Skin of body (tissue), 1 donor: ENCODE measurements at regions not wholly inside any gene's neighbourhood (a gene's known extent, or its start where the extent isn't known, plus 50 kb on each side); places are given as distances from the start of the nearest gene placed in this dataset.

Experiments used
- DNase-seq: peaks from one replicate; lab custom pipeline; 2025; lab: John Stamatoyannopoulos, UW

DNA sequence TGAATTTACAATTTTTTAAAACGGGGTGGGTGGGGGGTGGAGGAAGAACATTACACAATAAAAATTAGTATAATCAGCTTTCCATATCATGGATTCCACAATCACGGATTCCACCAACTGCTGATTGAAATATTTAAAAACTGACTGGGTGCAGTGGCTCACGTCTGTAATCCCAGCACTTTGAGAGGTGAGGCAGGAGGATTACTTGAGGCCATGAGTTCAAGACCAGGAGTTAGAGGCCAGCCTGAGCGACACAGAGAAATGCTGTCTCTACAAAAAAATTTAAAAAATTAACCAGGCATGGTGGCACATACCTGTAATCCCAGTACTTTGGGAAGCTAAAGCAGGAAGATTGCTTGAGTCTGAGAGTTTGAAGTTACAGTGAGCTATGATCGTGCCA lies 254.7 kb downstream of the ATG4C start:
- no peak for DNase-seq

DNA sequence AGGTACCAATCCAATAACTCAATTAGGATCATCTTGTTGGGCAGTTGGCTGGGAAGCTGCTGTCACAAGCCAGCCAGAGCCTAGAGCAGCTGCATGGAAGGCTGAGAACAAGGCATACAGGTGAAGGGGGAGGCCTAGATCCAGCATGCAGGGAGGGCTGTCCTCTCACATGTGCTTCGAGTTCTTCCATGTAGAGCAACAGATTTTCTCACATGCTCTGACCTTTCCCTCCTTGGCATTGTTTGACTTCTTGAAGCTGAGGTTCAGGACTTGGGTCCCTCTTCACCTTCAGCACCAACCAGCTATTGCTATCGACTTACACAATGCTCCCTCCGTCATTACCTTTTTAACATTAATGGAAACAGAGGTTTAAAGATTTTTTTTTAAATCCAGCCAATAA lies 257.7 kb downstream of the ATG4C start:
- DNase-seq: no peak

DNA sequence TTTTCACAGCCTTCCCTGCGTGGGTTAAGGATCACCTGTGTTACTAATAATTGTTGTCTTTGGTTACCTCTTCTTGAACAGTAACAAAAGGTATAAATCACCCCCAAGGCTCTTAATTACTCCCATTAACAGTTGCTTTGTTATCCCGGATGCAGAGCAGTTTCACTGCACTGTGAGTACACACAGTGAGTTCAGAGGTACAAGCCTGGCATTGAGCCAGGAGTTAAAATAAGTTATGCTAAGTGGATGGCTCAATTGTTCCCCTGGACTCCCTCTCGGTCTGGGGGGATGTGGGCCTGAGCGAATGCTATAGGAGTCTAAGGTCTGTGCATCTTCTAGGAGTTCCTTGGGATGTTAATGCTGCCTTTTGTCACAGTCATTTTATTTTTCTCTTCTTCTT lies 258.3 kb downstream of the ATG4C start:
- DNase-seq: no peak

DNA sequence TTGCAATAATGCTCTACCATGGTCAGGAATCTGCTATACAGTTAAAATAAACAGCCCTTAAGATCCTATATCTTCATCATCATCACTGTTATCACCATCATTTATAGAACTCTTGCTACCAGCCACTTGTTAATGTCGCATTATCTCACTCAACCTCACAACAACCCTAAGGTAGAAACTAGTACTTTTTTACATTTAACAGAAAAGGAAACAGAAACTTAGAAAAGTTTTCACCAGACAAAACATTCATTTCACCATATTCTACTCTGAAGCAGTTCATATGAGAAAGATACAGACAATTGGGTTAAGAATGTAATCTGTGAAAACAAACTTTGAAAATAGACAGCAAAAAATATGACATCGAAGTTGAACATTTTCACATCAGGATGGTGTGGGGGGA lies 262.6 kb downstream of the ATG4C start:
- DNase-seq: no peak

DNA sequence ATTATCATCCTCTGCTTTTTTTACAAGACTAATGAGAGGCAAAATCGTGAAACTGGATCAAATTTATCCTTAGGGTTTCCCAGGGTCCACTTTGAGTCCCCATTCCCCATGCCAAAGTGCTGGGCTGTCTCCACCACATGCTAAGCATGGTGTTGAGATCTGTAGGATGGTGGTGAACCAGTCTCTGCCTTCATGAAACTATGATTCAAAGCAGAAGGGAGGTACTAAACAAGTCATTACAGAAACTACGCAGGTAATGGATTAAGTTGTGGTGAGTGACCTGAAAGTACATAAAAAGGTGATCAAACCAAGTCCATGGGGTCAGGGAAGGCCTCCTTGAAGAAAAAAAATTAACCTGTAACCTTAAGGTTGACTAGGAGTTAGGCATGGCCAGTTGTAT lies 265.2 kb downstream of the ATG4C start:
- DNase-seq: no peak

DNA sequence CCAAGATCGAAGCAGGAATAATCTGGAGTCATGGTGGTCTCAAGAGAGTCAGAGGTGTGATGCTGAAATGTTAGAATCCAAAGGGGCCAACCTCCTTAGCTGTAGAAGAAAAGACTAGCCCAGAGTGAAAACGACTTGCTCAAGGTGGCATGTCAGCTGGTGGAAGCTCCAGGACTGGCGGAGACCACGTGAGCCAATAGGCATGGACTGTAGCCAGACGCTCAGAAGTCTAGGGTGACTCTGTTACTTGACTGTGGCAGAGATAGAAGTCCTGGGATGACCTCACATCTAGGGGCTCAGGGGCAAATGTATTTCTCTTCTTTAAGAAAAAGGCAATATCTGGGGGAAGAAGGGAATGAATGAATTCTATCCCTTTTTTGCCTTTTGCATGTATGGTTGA lies 267.4 kb downstream of the ATG4C start:
- DNase-seq: no peak

DNA sequence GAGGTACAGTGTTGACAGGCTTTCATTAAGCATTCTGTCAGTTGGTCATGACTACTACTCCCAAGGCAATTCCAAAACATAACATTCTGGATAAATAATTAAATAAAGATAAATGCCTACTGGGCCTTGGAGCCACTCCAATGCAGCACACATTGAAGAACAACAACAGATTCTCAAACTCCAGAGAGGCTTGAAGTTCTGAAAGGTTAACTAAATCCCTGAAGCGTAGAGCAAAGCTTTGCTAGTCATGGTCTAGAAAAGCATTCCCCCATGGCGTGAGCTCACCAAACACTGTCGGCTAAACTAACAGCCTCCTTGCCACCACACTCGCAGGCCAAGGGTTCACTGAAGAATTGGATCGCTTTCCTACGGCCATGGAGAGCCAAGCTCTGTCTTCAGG lies 268.0 kb downstream of the ATG4C start:
- no peak for DNase-seq

DNA sequence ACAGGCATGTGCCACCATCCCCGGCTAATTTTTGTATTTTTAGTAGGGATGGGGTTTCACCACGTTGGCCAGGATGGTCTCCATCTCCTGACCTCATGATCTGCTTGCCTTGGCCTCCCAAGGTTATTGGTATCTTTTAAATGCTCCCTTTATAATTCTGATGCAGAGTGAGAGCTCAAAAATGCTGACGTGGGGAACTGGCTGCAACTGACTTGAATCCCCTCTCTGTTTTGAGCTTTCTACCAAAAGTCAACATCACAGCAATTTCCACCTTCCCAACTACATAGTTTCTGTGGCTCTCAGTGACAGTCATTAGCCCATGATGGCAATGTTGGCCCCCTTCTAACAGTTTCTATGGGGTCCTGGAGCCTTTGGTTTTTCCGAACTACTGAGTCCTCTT lies 268.2 kb upstream of the FOXD3 start:
- DNase-seq: no peak

DNA sequence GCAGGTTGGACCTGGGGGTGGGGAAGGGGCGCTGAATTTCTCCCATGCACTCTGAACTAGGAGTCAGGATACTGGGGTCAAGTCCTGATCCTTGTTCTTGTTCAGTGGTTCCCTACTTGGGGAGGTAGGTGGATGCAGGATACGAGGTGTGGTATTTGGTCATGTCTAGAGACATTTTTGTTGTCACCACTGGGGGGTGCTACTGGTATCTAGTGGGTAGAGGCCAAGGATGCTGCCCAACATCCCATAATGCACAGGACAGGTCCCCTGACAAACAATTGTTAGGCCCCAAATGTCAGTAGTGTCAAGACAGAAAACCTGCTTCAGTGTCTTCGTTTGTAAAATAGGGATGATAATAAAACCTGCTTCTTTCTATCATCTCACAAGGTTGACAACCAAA lies 259.0 kb upstream of the FOXD3 start:
- no peak for DNase-seq

DNA sequence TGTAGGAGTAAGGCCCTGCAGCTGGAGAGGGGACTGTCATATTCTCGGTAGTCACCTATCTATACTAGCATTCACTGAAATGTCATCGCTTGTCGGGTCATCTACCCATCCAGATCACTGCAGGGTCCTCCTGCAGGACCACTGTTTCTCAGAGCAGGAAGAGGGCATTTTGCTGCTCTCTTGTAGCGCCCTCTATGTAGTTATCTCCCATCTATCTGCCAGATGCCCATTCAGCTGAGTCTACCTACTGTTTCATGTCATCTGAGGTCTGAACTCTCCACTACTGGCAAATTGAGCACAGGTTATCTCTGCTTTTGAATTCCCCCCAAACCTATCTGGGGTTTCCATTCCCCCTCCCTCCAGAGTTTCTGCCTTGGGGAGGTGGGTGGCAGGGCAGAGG lies 258.2 kb upstream of the FOXD3 start:
- DNase-seq: no peak

DNA sequence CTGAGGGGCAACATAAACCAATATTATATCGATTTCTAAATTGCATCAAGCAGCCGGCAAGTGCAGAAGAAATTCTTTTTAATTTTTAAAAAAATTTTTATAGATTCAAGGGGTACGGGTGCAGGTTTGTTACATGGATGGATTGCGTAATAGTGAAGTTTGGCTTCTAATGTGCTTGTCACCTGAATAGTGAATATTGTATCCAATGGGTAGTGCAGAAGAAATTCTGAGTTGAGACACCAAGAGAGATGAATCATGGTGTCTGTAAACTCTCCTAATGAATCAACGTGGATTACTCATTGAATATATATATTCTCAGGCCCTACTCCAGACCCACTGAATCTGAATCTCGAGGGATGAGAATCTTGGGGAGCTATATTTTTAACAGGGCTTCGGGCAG lies 253.7 kb upstream of the FOXD3 start:
- no peak for DNase-seq

DNA sequence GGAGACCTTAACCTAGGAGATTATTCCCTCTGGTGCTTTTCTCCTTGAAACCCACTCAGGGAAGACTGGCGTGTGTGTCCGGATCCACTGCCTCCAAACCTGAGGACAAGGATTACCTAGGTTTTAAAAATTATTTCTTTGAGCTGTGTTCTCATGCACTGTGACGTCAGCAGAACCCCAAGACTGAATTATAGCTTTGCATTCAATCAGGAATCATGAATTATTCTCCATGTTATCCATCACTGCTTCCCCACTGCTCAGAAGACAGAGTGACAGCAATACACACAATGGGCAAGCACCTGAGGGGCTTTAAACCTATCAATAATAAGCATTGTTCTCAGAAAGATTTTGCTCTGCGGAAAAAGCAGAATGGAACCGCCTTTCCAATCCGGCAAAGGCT lies 253.2 kb upstream of the FOXD3 start:
- DNase-seq: no peak

DNA sequence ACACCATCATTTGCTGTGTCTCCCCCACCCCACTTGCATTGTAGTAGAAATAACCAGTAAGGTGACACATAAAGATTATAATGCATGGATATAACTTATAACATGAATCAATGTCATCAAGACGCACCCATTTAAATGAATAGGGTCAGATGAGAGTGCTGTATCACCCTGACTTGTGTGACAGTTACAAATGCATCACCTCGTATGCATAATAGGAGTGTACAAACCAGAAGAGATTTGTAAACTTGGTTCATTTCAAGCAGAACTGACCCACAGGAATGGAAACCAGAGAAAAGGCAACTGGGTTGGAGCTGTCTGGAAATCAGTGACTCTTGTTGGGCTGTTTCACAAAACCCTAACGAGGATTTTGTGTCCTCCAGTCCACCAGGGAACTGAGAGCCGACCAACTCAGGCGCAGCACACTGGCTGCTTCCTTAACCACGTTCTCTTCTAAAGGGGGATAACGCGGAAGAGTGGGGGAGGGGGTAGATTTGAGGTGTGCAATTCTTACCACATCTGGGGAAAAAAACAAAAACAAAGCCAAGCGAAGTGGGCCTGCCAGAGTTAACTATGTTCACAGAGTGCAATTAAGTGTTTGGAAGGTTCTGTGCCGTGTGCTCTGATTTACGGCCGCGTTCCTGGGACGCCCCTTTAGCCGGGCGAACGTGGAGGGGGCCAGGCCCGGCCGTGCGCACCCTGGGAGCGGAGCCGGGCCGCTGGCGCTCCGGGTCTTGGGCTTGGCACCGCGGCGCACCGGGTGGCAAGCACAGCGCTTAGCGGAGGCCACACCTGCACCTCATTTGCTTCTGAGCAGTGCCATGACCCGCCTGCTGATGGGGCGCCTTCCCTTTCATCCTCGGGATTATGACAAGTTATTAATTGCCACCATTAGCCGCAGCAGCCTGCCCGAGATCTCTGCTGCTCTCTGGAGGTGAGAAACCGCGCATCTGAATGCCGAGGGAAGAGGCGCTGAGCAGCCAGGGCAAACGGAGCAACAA lies 248.8 kb upstream of the FOXD3 start:
- DNase-seq: no peak

DNA sequence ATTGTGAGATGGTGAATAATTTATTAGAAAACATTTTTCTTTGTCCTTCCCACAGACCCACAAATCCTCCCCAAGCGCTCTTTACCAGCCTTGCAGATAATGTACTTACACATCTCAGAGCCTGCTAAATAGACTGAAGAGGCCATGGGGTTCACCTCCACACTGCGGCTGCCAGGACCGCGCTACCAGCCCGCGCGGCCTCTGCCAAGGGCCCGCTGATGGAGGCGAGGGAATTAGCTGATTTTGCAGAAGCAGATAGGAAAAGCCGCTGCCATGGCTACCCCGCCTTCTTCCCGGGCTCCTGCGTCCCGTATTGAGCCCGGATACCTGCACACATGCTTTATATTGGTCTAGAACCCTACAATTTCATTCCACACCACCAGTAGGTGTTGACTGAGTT lies 248.0 kb upstream of the FOXD3 start:
- DNase-seq: no peak

DNA sequence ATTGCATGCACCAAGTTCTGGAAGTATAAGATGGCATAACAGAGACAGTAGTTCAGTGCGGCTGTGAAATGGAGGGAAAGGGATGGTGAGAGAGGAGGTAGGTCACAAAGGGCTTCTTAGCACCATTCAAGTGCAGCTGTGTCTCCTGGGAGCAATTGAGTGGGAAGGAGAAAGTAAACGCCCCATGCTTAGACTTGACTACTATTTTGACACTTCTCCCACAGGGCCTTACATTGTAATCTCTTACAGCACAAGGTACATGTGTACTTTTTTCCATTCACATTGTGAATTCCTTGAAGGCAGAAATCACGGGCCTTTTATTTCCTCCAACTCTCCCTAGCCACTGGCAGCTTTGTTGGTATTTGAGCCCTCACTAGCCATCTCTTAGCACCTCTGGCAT lies 239.6 kb upstream of the FOXD3 start:
- DNase-seq: no peak

DNA sequence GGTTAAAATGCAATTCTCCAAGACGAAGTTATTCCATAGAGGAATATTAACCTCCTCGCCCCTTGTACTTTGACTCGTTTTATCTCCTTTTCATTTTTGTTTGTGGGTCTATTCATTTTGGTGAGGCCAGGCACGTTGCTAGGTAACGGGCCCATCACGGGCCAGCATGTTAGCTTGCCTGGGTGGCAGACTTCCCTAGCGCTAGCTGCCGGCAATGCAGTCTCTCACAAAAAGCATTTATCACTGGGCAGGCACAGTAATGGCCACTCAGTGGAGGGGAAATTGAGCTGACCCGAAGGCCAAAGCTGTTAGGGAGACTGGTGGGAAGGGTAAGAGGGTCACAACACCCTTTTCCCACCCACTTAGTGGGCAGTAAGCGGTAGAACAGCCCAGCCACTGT lies 234.4 kb upstream of the FOXD3 start:
- no peak for DNase-seq

DNA sequence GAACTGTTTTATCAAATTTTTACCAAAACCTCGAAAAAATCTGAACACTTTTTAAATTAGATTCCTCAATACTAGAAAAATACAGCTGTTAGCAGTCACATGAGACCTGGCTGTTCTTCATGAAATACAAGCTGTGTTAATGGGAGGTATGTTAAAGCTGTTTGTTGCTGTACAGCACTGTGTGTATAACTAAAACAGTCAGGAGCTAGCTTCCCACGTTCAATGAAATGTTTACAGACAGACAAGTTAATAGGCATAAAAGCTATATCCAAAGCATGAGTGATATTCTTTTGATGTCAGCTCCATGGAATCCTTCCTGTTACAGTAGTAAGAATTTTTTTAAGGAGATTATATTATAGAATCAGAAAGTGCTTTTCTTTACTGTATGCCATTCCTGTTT lies 223.2 kb upstream of the FOXD3 start:
- no peak for DNase-seq

DNA sequence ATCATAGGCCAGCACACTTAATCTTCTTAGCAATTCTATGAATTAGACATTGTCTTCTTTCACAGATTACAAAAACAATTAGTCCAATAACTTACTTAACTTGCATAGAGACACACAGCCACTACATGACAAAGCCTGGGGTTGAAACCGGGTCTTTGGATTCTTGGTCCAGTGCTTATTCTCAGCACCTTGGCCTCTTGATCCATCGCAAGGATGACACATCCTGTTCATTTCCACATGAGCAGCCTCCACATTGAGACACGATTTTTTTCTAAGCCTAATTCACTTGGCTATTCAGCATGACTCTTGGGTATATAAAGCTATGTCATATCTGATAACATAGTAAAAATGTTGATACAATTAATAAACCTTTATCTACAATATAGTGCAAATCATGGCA lies 221.0 kb upstream of the FOXD3 start:
- no peak for DNase-seq

DNA sequence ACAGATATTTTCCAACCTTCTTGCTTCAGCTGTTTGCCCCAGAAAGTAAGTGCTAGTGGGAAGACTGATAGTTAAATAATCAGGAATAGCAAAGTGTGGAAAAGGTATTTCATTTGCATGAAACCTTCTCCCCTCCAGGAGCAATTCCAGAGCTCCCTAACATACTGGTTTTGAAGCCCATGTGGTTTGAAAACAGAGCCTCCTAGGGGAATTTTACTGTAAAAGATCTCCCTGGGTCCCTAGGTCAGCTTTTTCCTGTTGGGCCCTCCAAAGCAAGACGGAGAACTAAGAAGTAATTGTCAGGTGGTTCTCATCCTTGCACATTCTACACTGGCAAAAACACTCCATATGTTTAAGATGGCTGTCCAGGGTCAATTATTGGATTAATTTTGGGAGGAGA lies 218.7 kb upstream of the FOXD3 start:
- no peak for DNase-seq

DNA sequence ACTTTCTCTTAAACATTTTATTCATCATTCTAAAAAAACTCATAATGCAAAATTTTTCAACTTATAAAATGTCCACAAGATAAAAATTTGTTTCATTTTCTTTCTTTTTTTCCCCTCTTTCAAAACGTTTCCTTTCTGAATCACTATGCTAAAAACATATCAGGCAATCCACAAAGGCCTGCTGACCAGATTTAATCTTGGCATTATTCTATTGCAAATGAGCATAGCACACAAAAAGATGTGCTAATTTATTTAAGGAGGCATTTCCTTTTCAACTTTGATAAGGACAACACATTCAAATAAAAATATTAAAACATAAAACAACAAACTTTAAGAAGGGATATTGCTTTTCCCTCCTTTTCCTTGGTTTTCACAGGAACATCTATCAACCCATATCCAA lies 215.3 kb upstream of the FOXD3 start:
- no peak for DNase-seq

DNA sequence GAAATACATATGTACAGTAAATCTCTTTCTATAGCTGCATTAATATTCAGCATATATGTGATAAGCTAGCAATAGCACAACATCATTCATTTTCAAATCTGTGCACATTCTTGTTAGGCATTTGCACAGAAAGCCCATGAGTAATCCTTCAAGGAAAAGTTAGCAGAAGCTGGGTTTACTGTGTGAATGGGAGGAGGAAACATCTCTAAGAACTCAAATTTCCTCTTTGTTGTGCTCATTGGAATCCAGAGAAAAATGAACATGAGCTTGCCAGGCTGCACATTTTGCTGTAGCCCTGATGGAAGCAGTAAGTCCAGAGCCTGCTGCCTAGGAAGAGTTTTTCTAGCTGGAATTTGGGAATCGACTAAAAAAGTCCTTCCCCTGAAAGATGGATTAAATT lies 214.2 kb upstream of the FOXD3 start:
- no peak for DNase-seq

DNA sequence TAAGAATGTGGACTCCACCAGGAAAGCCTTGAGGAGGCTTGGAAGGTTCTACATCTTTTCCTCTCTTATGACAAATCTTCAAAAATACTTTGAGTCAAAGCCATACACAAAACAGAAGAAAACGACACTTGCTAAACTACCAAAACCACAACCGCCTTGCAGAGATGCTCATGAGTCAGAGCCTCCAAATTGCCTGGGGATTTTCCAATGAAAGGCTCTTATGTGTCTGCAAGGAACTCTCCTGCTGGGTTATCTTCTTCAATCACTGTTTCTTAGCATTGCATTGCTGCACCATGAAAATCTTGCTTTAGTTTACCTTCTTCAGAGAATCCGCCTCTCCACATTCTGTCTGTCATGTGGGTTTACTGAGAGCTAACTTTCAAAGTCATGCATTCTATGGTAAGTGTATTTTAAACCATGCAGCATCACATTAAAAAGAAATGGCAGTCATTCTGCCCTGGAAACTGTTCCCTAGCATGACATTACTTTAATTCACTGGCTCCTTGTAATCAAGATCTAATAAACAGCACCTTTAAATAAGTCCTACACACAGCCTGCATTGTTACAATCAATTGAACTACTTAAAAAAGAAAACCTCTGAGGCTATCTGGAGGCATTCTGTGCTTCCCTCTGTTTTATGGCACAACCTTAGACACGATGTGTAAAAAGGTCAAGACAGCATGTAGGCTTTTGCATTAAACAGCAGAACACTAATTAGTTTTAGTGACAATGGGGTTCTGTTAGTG lies 210.0 kb upstream of the FOXD3 start:
- DNase-seq: no peak

DNA sequence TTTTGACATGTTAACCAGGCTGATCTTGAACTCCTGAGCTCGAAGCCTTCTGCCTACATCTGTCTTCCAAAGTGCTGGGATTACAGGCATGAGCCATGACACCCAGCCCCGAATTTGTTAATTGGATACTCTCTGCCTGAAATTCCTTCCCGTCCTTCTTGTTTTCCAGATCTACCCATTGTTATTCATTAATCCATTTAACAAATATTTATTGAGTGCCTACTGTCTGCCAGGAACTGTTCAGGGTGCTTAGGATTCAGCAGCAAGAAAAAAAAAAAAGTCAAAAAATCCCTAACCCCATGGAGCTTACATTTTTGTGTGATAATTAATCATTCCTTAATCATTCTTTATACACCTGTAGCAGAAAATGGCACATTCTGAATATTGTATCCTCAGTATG lies 206.8 kb upstream of the FOXD3 start:
- no peak for DNase-seq
